ENCODE measurements at regions not wholly inside any gene's neighbourhood (a gene's known extent, or its start where the extent isn't known, plus 50 kb on each side); places are given as distances from the start of the nearest gene placed in this dataset.

GRCh38 chr18:73274812-73275621 is 407.2 kb upstream of the NETO1 start:
- TF ChIP-seq, protein P1, sequence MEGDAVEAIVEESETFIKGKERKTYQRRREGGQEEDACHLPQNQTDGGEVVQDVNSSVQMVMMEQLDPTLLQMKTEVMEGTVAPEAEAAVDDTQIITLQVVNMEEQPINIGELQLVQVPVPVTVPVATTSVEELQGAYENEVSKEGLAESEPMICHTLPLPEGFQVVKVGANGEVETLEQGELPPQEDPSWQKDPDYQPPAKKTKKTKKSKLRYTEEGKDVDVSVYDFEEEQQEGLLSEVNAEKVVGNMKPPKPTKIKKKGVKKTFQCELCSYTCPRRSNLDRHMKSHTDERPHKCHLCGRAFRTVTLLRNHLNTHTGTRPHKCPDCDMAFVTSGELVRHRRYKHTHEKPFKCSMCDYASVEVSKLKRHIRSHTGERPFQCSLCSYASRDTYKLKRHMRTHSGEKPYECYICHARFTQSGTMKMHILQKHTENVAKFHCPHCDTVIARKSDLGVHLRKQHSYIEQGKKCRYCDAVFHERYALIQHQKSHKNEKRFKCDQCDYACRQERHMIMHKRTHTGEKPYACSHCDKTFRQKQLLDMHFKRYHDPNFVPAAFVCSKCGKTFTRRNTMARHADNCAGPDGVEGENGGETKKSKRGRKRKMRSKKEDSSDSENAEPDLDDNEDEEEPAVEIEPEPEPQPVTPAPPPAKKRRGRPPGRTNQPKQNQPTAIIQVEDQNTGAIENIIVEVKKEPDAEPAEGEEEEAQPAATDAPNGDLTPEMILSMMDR (IDR thresholded peaks at IDR 0.05), result no peak
- TF ChIP-seq POLR2A (IDR thresholded peaks at IDR 0.05) (no peak), POLR2AphosphoS5 (IDR thresholded peaks at IDR 0.05; ENCODE audit: insufficient read depth in 1 of 2, low read depth in 1 of 2) (no peak)

Measured in vagina (tissue), 2 donors.